GM12891 (cell line): ENCODE measurements at regions not wholly inside any gene's neighbourhood (a gene's known extent, or its start where the extent isn't known, plus 50 kb on each side); places are given as distances from the start of the nearest gene placed in this dataset.
"Not testable (repeated sequence)": the region's sequence is repeated elsewhere in the genome, so short reads cannot be mapped to it uniquely, and the experiment has no call there.

Experiments
- DNase-seq: peaks from one replicate; pipeline ENCODE4 v3.0.0; 2011; ENCODE audit warnings: low spot score; ENCODE audit not compliant: insufficient read length
- FAIRE-seq: peaks from 2 replicates; lab custom pipeline; 2011; peaks lifted over from hg19 to GRCh38; lab: Jason Lieb, UNC
- PAX5 ChIP-seq: IDR thresholded peaks from 2 replicates; pipeline ENCODE4 v1.6.1; 2011; ENCODE audit warnings: low read length, moderate library complexity, mild to moderate bottlenecking; ENCODE audit not compliant: insufficient read depth, severe bottlenecking
- POLR2A ChIP-seq: IDR thresholded peaks from 2 replicates; pipeline ENCODE4 v1.6.1; 2011; ENCODE audit warnings: low read depth, low read length, control low read depth
- POLR2AphosphoS5 ChIP-seq: IDR thresholded peaks from 2 replicates; pipeline ENCODE4 v1.6.1; 2011; ENCODE audit warnings: low read depth, low read length, control low read depth
- POU2F2 ChIP-seq: IDR thresholded peaks from 2 replicates; pipeline ENCODE4 v1.6.1; 2011; ENCODE audit warnings: low read depth, mild to moderate bottlenecking, control low read depth, low read length, moderate library complexity
- SPI1 ChIP-seq: IDR thresholded peaks from 2 replicates; pipeline ENCODE4 v1.6.1; 2011; ENCODE audit warnings: low read depth, low read length, control low read depth
- TAF1 ChIP-seq: IDR thresholded peaks from 2 replicates; pipeline ENCODE4 v1.6.1; 2011; ENCODE audit warnings: low read depth, low read length, control low read depth

- no peak for TF ChIP-seq POLR2A
- TF ChIP-seq POU2F2 = no peak
- TF ChIP-seq PAX5 = no peak
- DNase-seq (no peak), FAIRE-seq (no peak)
Observed at GRCh38 chr7:19930851-19931250, 157.4 kb upstream of the TMEM196 start.

- no peak for DNase-seq
- FAIRE-seq = no peak
- TF ChIP-seq SPI1 (no peak), TAF1 (no peak), POLR2AphosphoS5 (no peak), PAX5 (no peak), POU2F2 (no peak), POLR2A (no peak)
Observed at GRCh38 chr7:19930051-19930450, 156.6 kb upstream of the TMEM196 start.

- no peak for TF ChIP-seq POU2F2
- TF ChIP-seq POLR2AphosphoS5 = no peak
- TF ChIP-seq SPI1 = no peak
- no peak for TF ChIP-seq POLR2A
- TF ChIP-seq PAX5 = no peak
- TF ChIP-seq TAF1 = no peak
- DNase-seq (peak; percentile 11), FAIRE-seq (no peak)
Observed at GRCh38 chr7:19928247-19928646, 154.8 kb upstream of the TMEM196 start.

GRCh38 chr7:19920705-19921104, 147.3 kb upstream of the TMEM196 start:
- FAIRE-seq (no peak), DNase-seq (no peak)
- TF ChIP-seq TAF1 = no peak
- no peak for TF ChIP-seq POLR2AphosphoS5
- TF ChIP-seq PAX5 = no peak
- no peak for TF ChIP-seq POLR2A
- TF ChIP-seq POU2F2 = no peak
- TF ChIP-seq SPI1 = no peak

GRCh38 chr7:19920166-19920565, 146.7 kb upstream of the TMEM196 start:
- TF ChIP-seq POU2F2 (no peak), POLR2AphosphoS5 (no peak), POLR2A (no peak)
- DNase-seq (no peak), FAIRE-seq (no peak)

- DNase-seq (no peak), FAIRE-seq (no peak)
- TF ChIP-seq POU2F2 (no peak), PAX5 (no peak), POLR2AphosphoS5 (no peak), SPI1 (no peak), TAF1 (no peak), POLR2A (no peak)
Observed at GRCh38 chr7:19919261-19920095, 146.1 kb upstream of the TMEM196 start.

GRCh38 chr7:19916046-19916445, 142.6 kb upstream of the TMEM196 start:
- DNase-seq (no peak), FAIRE-seq (no peak)
- TF ChIP-seq POU2F2 = no peak
- TF ChIP-seq POLR2A = no peak
- no peak for TF ChIP-seq POLR2AphosphoS5
- no peak for TF ChIP-seq PAX5
- no peak for TF ChIP-seq SPI1
- no peak for TF ChIP-seq TAF1

- no peak for TF ChIP-seq POLR2A
- TF ChIP-seq SPI1 = no peak
- TF ChIP-seq TAF1 = no peak
- TF ChIP-seq POU2F2 = no peak
- TF ChIP-seq POLR2AphosphoS5 = no peak
- TF ChIP-seq PAX5 = no peak
- DNase-seq (no peak), FAIRE-seq (no peak)
Observed at GRCh38 chr7:19915596-19915995, 142.2 kb upstream of the TMEM196 start.

- no peak for FAIRE-seq
- no peak for TF ChIP-seq POLR2AphosphoS5
- no peak for TF ChIP-seq PAX5
- TF ChIP-seq POLR2A = no peak
- no peak for DNase-seq
Observed at GRCh38 chr7:19914866-19915265, 141.4 kb upstream of the TMEM196 start.

- FAIRE-seq (no peak), DNase-seq (no peak)
Observed at GRCh38 chr7:19900118-19900517, 126.7 kb upstream of the TMEM196 start.

GRCh38 chr7:19899529-19899928, 126.1 kb upstream of the TMEM196 start:
- DNase-seq = no peak
- TF ChIP-seq POLR2AphosphoS5 = no peak
- TF ChIP-seq SPI1 = no peak
- TF ChIP-seq PAX5 = no peak
- no peak for TF ChIP-seq POLR2A
- TF ChIP-seq POU2F2 = no peak
- no peak for TF ChIP-seq TAF1
- no peak for FAIRE-seq

More at GRCh38 chr7:19900118-19900517, 126.7 kb upstream of the TMEM196 start:
- no peak for TF ChIP-seq POU2F2
- TF ChIP-seq SPI1 = no peak
- TF ChIP-seq PAX5 = no peak
- no peak for TF ChIP-seq POLR2A
- TF ChIP-seq POLR2AphosphoS5 = no peak
- no peak for TF ChIP-seq TAF1

- not testable (repeated sequence) for DNase-seq, FAIRE-seq
Observed at GRCh38 chr7:19882893-19883292, 109.5 kb upstream of the TMEM196 start.
